ENCODE measurements at regions not wholly inside any gene's neighbourhood (a gene's known extent, or its start where the extent isn't known, plus 50 kb on each side); places are given as distances from the start of the nearest gene placed in this dataset.

DNA sequence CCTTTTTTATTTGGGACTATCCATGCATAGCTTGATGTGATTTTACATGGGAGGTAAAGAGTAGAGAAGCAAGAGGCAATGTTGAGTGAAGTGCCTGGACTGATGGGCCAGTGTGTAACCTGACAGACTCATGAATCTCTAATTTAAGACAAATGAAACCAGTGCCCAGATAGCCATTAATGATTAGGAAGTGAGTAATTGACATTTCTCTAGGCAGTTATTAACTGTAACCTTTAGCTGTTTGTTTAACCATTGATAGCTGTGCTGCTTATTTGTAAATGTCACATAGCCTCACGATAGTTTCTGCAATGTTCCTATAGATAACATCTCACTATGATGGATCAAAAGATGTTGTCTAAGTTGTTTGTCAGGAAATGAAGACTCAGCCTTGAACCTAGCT is 1047.5 kb upstream of the SPRY2 start:
- no peak for TF ChIP-seq POLR2AphosphoS5 (IDR thresholded peaks at IDR 0.05)
- TF ChIP-seq, protein P1, sequence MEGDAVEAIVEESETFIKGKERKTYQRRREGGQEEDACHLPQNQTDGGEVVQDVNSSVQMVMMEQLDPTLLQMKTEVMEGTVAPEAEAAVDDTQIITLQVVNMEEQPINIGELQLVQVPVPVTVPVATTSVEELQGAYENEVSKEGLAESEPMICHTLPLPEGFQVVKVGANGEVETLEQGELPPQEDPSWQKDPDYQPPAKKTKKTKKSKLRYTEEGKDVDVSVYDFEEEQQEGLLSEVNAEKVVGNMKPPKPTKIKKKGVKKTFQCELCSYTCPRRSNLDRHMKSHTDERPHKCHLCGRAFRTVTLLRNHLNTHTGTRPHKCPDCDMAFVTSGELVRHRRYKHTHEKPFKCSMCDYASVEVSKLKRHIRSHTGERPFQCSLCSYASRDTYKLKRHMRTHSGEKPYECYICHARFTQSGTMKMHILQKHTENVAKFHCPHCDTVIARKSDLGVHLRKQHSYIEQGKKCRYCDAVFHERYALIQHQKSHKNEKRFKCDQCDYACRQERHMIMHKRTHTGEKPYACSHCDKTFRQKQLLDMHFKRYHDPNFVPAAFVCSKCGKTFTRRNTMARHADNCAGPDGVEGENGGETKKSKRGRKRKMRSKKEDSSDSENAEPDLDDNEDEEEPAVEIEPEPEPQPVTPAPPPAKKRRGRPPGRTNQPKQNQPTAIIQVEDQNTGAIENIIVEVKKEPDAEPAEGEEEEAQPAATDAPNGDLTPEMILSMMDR (IDR thresholded peaks at IDR 0.05; ENCODE audit: poor library complexity, severe bottlenecking) = no peak
- TF ChIP-seq, protein P2, sequence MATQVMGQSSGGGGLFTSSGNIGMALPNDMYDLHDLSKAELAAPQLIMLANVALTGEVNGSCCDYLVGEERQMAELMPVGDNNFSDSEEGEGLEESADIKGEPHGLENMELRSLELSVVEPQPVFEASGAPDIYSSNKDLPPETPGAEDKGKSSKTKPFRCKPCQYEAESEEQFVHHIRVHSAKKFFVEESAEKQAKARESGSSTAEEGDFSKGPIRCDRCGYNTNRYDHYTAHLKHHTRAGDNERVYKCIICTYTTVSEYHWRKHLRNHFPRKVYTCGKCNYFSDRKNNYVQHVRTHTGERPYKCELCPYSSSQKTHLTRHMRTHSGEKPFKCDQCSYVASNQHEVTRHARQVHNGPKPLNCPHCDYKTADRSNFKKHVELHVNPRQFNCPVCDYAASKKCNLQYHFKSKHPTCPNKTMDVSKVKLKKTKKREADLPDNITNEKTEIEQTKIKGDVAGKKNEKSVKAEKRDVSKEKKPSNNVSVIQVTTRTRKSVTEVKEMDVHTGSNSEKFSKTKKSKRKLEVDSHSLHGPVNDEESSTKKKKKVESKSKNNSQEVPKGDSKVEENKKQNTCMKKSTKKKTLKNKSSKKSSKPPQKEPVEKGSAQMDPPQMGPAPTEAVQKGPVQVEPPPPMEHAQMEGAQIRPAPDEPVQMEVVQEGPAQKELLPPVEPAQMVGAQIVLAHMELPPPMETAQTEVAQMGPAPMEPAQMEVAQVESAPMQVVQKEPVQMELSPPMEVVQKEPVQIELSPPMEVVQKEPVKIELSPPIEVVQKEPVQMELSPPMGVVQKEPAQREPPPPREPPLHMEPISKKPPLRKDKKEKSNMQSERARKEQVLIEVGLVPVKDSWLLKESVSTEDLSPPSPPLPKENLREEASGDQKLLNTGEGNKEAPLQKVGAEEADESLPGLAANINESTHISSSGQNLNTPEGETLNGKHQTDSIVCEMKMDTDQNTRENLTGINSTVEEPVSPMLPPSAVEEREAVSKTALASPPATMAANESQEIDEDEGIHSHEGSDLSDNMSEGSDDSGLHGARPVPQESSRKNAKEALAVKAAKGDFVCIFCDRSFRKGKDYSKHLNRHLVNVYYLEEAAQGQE (IDR thresholded peaks at IDR 0.05; ENCODE audit: borderline replicate concordance) = no peak
- TF ChIP-seq MXI1 (conservative IDR thresholded peaks at IDR 0.05; ENCODE audit: poor library complexity, severe bottlenecking) = no peak
